Chondrocyte (in vitro differentiated cells): ENCODE measurements at regions not wholly inside any gene's neighbourhood (a gene's known extent, or its start where the extent isn't known, plus 50 kb on each side); places are given as distances from the start of the nearest gene placed in this dataset.

Source experiments
- DNase-seq: peaks from one replicate; pipeline ENCODE4 v3.0.0; 2021; ENCODE audit warnings: mixed read lengths, low spot score
- H3K27ac Mint-ChIP-seq: one replicate; pipeline ENCODE4 v1.8.0; 2021; ENCODE audit warnings: mild to moderate bottlenecking, moderate library complexity, mixed read lengths; ENCODE audit not compliant: unreplicated experiment
- H3K27me3 Mint-ChIP-seq: 2 replicates; pipeline ENCODE4 v1.8.0; 2021; ENCODE audit warnings: low read depth, mixed read lengths
- H3K36me3 Mint-ChIP-seq: 2 replicates; pipeline ENCODE4 v1.8.0; 2021; ENCODE audit warnings: low read depth, mixed read lengths
- H3K4me1 Mint-ChIP-seq: 2 replicates; pipeline ENCODE4 v1.8.0; 2021; ENCODE audit warnings: low read depth, mild to moderate bottlenecking, mixed read lengths
- H3K4me3 Mint-ChIP-seq: one replicate; pipeline ENCODE4 v1.8.0; 2021; ENCODE audit warnings: mild to moderate bottlenecking, moderate library complexity, mixed read lengths; ENCODE audit not compliant: unreplicated experiment
- H3K9me3 Mint-ChIP-seq: 2 replicates; pipeline ENCODE4 v1.8.0; 2021; ENCODE audit warnings: low read depth, mixed read lengths
- CTCF ChIP-seq: fragments of 200-600 bp; sonication (generic); IDR thresholded peaks from 2 replicates; pipeline ENCODE4 v1.5.0; 2021; ENCODE audit warnings: antibody characterized with exemption, mild to moderate bottlenecking, moderate library complexity

DNA sequence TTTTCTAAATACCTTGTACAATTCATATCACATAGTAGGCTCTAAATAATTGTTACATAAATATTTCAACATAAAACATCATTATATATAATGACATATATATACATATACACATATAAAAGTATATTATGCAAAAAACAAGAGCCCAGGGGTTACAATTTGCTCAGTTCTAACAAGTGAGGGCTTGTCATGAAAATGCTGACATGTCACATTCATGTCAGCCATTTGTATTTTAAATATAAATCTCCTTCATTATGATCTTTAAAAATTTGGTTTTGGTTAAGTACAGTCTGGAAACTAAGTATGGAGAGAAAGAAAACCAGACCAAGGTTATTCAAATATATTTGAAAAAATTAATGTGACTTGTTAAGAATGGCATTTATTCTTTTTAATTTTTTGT, 2745.4 kb downstream of the PCDH7 start:
- no peaks in the 10 kb centered on the region for H3K4me1 Mint-ChIP-seq
- TF ChIP-seq CTCF, result no peak
- no peak for DNase-seq
- no peaks in the 10 kb centered on the region for H3K9me3 Mint-ChIP-seq
- no peaks in the 10 kb centered on the region for H3K36me3 Mint-ChIP-seq
- no peaks in the 10 kb centered on the region for H3K27me3 Mint-ChIP-seq
- no peak overlapping the region for H3K27ac Mint-ChIP-seq
- H3K4me3 Mint-ChIP-seq, result no peak overlapping the region

DNA sequence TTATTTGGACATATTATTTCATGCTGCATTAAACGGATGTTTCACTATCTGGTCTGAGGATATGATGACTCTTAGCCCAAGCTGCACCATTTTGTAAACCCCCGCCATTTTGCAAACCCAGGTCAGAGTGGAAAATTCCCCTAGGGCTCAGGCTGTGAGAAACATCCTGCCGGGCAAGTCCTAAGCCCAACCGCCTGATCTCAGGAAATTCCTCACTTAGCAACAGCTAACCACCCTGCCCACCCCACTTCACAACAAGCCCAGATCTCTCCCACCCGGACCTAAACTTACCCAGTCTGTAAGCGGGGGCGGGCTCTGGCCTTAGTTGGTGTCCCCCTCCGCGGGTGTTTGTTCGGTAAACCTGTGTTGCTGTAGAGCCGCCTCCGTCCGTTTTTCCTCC, 2747.1 kb downstream of the PCDH7 start:
- no peak for TF ChIP-seq CTCF
- Mint-ChIP-seq H3K9me3 (no peaks in the 10 kb centered on the region), H3K4me3 (no peak overlapping the region), H3K4me1 (no peaks in the 10 kb centered on the region), H3K27ac (no peak overlapping the region), H3K36me3 (no peaks in the 10 kb centered on the region), H3K27me3 (no peaks in the 10 kb centered on the region)
- no peak for DNase-seq

GRCh38 chr4:33470805-33471204, 2750.6 kb downstream of the PCDH7 start:
- H3K27ac Mint-ChIP-seq, result no peak overlapping the region
- peak; percentile 72 for DNase-seq
- TF ChIP-seq CTCF, result no peak
- H3K9me3 Mint-ChIP-seq, result no peaks in the 10 kb centered on the region
- H3K36me3 Mint-ChIP-seq, result no peaks in the 10 kb centered on the region
- no peaks in the 10 kb centered on the region for H3K27me3 Mint-ChIP-seq
- H3K4me1 Mint-ChIP-seq, result no peaks in the 10 kb centered on the region
- no peak overlapping the region for H3K4me3 Mint-ChIP-seq

DNA sequence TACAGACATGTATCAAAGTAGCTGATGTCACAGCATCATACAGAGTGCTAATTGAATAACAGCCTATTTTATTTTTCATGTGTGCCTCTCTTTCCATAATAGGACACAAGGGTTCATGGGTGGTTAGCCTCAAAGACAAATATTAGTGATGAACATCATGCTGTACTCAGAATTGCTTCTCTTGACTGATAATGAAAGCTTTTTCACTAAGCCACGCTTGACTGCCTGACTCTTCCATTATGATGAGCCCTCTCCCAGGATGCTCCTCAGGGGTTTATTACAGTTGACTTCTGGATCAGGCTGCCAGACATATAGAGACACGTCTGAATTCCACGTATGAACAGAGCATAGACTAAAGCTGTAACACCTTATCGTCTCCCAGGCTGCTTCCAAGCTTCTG, 2757.5 kb downstream of the PCDH7 start:
- Mint-ChIP-seq H3K27ac (no peak overlapping the region), H3K27me3 (no peaks in the 10 kb centered on the region), H3K4me3 (no peak overlapping the region), H3K4me1 (no peaks in the 10 kb centered on the region), H3K9me3 (no peaks in the 10 kb centered on the region), H3K36me3 (no peaks in the 10 kb centered on the region)
- TF ChIP-seq CTCF, result no peak
- no peak for DNase-seq

- H3K27me3 Mint-ChIP-seq, result no peaks in the 10 kb centered on the region
- H3K36me3 Mint-ChIP-seq, result no peaks in the 10 kb centered on the region
- H3K4me3 Mint-ChIP-seq, result no peak overlapping the region
- DNase-seq, result no peak
- H3K9me3 Mint-ChIP-seq, result no peaks in the 10 kb centered on the region
- no peak overlapping the region for H3K27ac Mint-ChIP-seq
- H3K4me1 Mint-ChIP-seq, result no peaks in the 10 kb centered on the region
- TF ChIP-seq CTCF, result no peak
Observed at GRCh38 chr4:33482773-33483172, 2761.5 kb downstream of the ARAP2 start.
